G401.6 (cell line): ENCODE measurements at regions not wholly inside any gene's neighbourhood (a gene's known extent, or its start where the extent isn't known, plus 50 kb on each side); places are given as distances from the start of the nearest gene placed in this dataset.

Source experiments
- FAIRE-seq: peaks from 2 replicates; lab custom pipeline; 2012; peaks lifted over from hg19 to GRCh38; lab: Jason Lieb, UNC

- FAIRE-seq = no peak
Observed at GRCh38 chr4:143082701-143083100, 102.0 kb upstream of the USP38 start.

GRCh38 chr4:143083756-143084472 is 100.8 kb upstream of the USP38 start:
- no peak for FAIRE-seq

- no peak for FAIRE-seq
Observed at GRCh38 chr4:143084566-143084965, 100.2 kb upstream of the USP38 start.

GRCh38 chr4:143085224-143085623 is 99.5 kb upstream of the USP38 start:
- FAIRE-seq = peak; percentile 75

- no peak for FAIRE-seq
Observed at GRCh38 chr4:143085659-143086058, 99.1 kb upstream of the USP38 start.

- no peak for FAIRE-seq
Observed at GRCh38 chr4:143089291-143089690, 95.4 kb upstream of the USP38 start.

GRCh38 chr4:143089847-143090246 is 94.9 kb upstream of the USP38 start:
- FAIRE-seq = no peak

- FAIRE-seq = no peak
Observed at GRCh38 chr4:143091862-143092261, 92.9 kb upstream of the USP38 start.

- FAIRE-seq = no peak
Observed at GRCh38 chr4:143095447-143095846, 89.3 kb upstream of the USP38 start.

GRCh38 chr4:143097751-143098150 is 87.0 kb upstream of the USP38 start:
- no peak for FAIRE-seq

GRCh38 chr4:143099693-143100092 is 85.0 kb upstream of the USP38 start:
- FAIRE-seq = no peak

- FAIRE-seq = no peak
Observed at GRCh38 chr4:143109376-143109775, 75.3 kb upstream of the USP38 start.

- FAIRE-seq = no peak
Observed at GRCh38 chr4:143118663-143119062, 66.1 kb upstream of the USP38 start.

- FAIRE-seq = no peak
Observed at GRCh38 chr4:143127621-143128020, 57.1 kb upstream of the USP38 start.

- no peak for FAIRE-seq
Observed at GRCh38 chr4:143133977-143134376, 50.7 kb upstream of the USP38 start.
